OCI-LY7 (cell line): ENCODE measurements at regions not wholly inside any gene's neighbourhood (a gene's known extent, or its start where the extent isn't known, plus 50 kb on each side); places are given as distances from the start of the nearest gene placed in this dataset.

Experiments
- BruUV-seq: library from RNA; stranded (reverse); fragments of 400-500 nt; replicated peaks from 2 replicates; lab custom pipeline; 2021; lab: Mats Ljungman, UMichigan
- CTCF ChIA-PET: fragments of 300-600 bp; sonication (Branson Sonifier 250); formaldehyde crosslinking; loops from one replicate; lab custom pipeline; 2022; ENCODE audit warnings: antibody characterized with exemption; ENCODE audit not compliant: unreplicated experiment; lab: Charles Lee
- POLR2A ChIA-PET: fragments of 300-600 bp; sonication (Branson Sonifier 250); formaldehyde crosslinking; loops from one replicate; lab custom pipeline; 2022; ENCODE audit warnings: antibody characterized with exemption; lab: Charles Lee
- DNase-seq: peaks from one replicate; pipeline ENCODE4 v3.0.0-alpha.2; 2015; ENCODE audit warnings: low spot score
- H2AFZ ChIP-seq: fragments of 200-600 bp; sonication (generic), shearing (Covaris generic); 2 replicates; pipeline ENCODE4 v1.6.1; 2014; ENCODE audit warnings: mild to moderate bottlenecking, antibody characterized with exemption, low read length, moderate library complexity
- H3K27ac ChIP-seq: fragments of 200-600 bp; sonication (generic); 2 replicates; pipeline ENCODE4 v1.5.1; 2014; ENCODE audit warnings: mixed run types, low read depth, mild to moderate bottlenecking, moderate library complexity, low read length, inconsistent platforms; ENCODE audit not compliant: poor library complexity, severe bottlenecking
- H3K36me3 ChIP-seq: fragments of 200-600 bp; sonication (generic); 2 replicates; pipeline ENCODE4 v1.6.1; 2014; ENCODE audit warnings: mild to moderate bottlenecking, antibody characterized with exemption, low read length, moderate library complexity, mixed read lengths; ENCODE audit not compliant: insufficient read depth
- H3K4me1 ChIP-seq: fragments of 200-600 bp; sonication (generic); 2 replicates; pipeline ENCODE4 v1.5.1; 2014; ENCODE audit warnings: mild to moderate bottlenecking, low read length; ENCODE audit not compliant: insufficient read depth, poor library complexity, severe bottlenecking
- H3K4me2 ChIP-seq: fragments of 200-600 bp; sonication (generic); 2 replicates; pipeline ENCODE4 v1.6.1; 2014; ENCODE audit warnings: mild to moderate bottlenecking, low read length
- H3K4me3 ChIP-seq: fragments of 200-600 bp; sonication (generic); 2 replicates; pipeline ENCODE4 v1.5.1; 2014; ENCODE audit warnings: mild to moderate bottlenecking, low read depth, low read length; ENCODE audit not compliant: poor library complexity, severe bottlenecking
- H3K79me2 ChIP-seq: fragments of 200-600 bp; sonication (generic); 2 replicates; pipeline ENCODE4 v1.6.1; 2016; ENCODE audit warnings: low read depth, mild to moderate bottlenecking, low read length, moderate library complexity, mixed read lengths; ENCODE audit not compliant: insufficient read depth
- H3K9me2 ChIP-seq: fragments of 200-600 bp; sonication (generic); 2 replicates; pipeline ENCODE4 v1.6.1; 2016; ENCODE audit warnings: mild to moderate bottlenecking, low read length, mixed read lengths; ENCODE audit not compliant: insufficient read depth
- H3K9me3 ChIP-seq: fragments of 200-600 bp; sonication (generic); 2 replicates; pipeline ENCODE4 v1.6.1; 2014; ENCODE audit warnings: mild to moderate bottlenecking, mixed run types, low read length, mixed read lengths
- H4K20me1 ChIP-seq: fragments of 200-600 bp; sonication (generic); 2 replicates; pipeline ENCODE4 v1.6.1; 2014; ENCODE audit warnings: mild to moderate bottlenecking, antibody characterized with exemption, low read length, moderate library complexity, mixed read lengths; ENCODE audit not compliant: insufficient read depth
- EZH2phosphoT487 ChIP-seq: fragments of 200-600 bp; sonication (generic); IDR thresholded peaks from 2 replicates; pipeline ENCODE4 v1.6.1; 2018; ENCODE audit warnings: low read depth, borderline replicate concordance, mild to moderate bottlenecking, mixed run types, antibody characterized with exemption, low read length, moderate library complexity, mixed read lengths
- intact Hi-C: fragments of 100-400 bp; cut with micrococcal nuclease; formaldehyde crosslinking; loops from one replicate; pipeline ENCODE4 v1.10.0; 2022; ENCODE audit not compliant: unreplicated experiment
- TF ChIP-seq, protein P1 (sequence below): fragments of 200-600 bp; sonication (generic); conservative IDR thresholded peaks from 2 replicates; pipeline ENCODE4 v1.5.1; 2014; ENCODE audit warnings: mild to moderate bottlenecking, antibody characterized with exemption, low read length, moderate library complexity, mixed read lengths

DNA sequence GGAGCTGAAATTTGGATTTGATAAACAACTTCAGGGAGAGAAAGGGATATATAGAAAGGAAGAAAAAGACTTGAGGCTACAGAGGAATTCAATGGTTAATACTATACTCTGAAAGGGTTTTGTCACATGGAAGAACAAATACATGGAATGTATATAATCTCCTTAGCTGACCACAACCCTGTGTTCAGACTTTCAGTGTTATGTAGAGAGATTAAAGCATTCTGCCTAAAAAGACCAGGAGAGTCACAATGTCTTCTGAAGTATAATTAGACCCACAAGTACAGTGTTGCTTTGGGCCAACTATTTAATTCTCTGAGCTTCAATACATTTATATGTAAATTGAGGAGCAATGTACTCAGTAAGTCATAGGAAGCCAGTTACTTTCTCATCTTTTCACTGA, 123.8 kb upstream of the FSHR start:
- TF ChIP-seq, protein P1, sequence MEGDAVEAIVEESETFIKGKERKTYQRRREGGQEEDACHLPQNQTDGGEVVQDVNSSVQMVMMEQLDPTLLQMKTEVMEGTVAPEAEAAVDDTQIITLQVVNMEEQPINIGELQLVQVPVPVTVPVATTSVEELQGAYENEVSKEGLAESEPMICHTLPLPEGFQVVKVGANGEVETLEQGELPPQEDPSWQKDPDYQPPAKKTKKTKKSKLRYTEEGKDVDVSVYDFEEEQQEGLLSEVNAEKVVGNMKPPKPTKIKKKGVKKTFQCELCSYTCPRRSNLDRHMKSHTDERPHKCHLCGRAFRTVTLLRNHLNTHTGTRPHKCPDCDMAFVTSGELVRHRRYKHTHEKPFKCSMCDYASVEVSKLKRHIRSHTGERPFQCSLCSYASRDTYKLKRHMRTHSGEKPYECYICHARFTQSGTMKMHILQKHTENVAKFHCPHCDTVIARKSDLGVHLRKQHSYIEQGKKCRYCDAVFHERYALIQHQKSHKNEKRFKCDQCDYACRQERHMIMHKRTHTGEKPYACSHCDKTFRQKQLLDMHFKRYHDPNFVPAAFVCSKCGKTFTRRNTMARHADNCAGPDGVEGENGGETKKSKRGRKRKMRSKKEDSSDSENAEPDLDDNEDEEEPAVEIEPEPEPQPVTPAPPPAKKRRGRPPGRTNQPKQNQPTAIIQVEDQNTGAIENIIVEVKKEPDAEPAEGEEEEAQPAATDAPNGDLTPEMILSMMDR = no peak
- no peak for TF ChIP-seq EZH2phosphoT487
- no peaks in the 10 kb centered on the region for H3K9me2 ChIP-seq
- no peak overlapping the region for H2AFZ ChIP-seq
- ChIA-PET POLR2A (no interaction called here), CTCF (no interaction called here)
- intact Hi-C loops = no loop called here
- BruUV-seq = no TSS peak
- no peak overlapping the region for H3K27ac ChIP-seq
- no peak for DNase-seq
- no peaks in the 10 kb centered on the region for H3K9me3 ChIP-seq
- no peak overlapping the region for H3K4me2 ChIP-seq
- no peaks in the 10 kb centered on the region for H4K20me1 ChIP-seq
- no peaks in the 10 kb centered on the region for H3K4me1 ChIP-seq
- no peaks in the 10 kb centered on the region for H3K79me2 ChIP-seq
- H3K36me3 ChIP-seq = no peaks in the 10 kb centered on the region
- no peak overlapping the region for H3K4me3 ChIP-seq

DNA sequence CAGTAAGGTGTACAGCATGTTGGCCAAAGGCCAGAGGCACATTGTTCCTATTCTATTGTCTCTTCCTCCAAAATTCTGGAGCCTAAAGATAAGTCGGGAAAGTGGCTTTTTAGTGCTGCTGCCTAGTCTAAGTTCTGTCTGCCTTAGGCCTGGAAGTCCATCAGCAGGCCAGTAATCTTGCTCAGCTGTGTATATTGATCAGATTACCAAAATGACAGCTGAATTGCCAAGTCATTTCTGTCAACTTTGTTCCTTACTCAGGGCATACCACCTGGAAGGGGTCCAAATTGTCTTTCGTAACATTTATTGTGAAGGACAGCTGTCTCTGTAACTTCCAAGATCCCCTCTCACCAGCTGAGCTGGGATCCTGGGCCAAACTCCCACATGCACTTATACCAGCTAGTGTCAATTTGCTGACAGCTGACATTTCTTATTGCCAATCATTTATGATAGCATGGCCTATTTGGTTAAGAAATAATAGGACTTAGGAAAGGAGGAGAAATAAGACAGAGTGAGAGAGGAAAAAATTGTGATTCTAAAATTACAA, 116.8 kb upstream of the FSHR start:
- no peaks in the 10 kb centered on the region for H3K9me3 ChIP-seq
- H3K4me3 ChIP-seq = no peak overlapping the region
- H2AFZ ChIP-seq = no peak overlapping the region
- H3K4me1 ChIP-seq = no peaks in the 10 kb centered on the region
- H3K27ac ChIP-seq = no peak overlapping the region
- no peak overlapping the region for H3K4me2 ChIP-seq
- TF ChIP-seq, protein P1 = no peak
- TF ChIP-seq EZH2phosphoT487 = no peak
- intact Hi-C loops = no loop called here
- BruUV-seq = no TSS peak
- H3K36me3 ChIP-seq = no peaks in the 10 kb centered on the region
- no peaks in the 10 kb centered on the region for H3K9me2 ChIP-seq
- H3K79me2 ChIP-seq = no peaks in the 10 kb centered on the region
- ChIA-PET CTCF (no interaction called here), POLR2A (no interaction called here)
- DNase-seq = no peak
- no peaks in the 10 kb centered on the region for H4K20me1 ChIP-seq

DNA sequence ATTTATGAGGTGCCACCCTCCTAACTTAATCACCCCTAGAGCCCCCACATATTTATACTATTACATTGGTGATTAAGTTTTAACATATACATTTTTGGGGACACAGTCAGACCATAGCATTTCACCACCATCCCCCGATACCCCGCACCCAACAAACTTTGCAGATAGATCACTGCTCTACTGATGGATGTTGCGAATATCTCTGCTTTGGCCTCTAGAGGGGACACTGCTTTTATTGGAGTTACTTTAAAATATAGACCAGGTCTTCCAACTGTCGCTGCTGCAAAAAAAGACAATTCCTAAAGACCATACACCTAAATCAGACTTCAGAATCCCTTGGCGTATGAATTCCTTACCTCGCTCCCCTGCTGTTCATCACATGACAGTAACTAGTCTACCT, 115.8 kb upstream of the FSHR start:
- no TSS peak for BruUV-seq
- Histone ChIP-seq H3K9me3 (no peaks in the 10 kb centered on the region), H3K36me3 (no peaks in the 10 kb centered on the region), H3K79me2 (no peaks in the 10 kb centered on the region), H4K20me1 (no peaks in the 10 kb centered on the region), H3K4me2 (no peak overlapping the region), H3K9me2 (no peaks in the 10 kb centered on the region), H3K4me1 (no peaks in the 10 kb centered on the region), H3K4me3 (no peak overlapping the region), H3K27ac (no peak overlapping the region), H2AFZ (no peak overlapping the region)
- CTCF ChIA-PET = no interaction called here
- no peak for TF ChIP-seq EZH2phosphoT487
- TF ChIP-seq, protein P1 = no peak
- DNase-seq = no peak
- intact Hi-C loops = no loop called here
- POLR2A ChIA-PET = no interaction called here
